ENCODE measurements at regions not wholly inside any gene's neighbourhood (a gene's known extent, or its start where the extent isn't known, plus 50 kb on each side); places are given as distances from the start of the nearest gene placed in this dataset.

DNA sequence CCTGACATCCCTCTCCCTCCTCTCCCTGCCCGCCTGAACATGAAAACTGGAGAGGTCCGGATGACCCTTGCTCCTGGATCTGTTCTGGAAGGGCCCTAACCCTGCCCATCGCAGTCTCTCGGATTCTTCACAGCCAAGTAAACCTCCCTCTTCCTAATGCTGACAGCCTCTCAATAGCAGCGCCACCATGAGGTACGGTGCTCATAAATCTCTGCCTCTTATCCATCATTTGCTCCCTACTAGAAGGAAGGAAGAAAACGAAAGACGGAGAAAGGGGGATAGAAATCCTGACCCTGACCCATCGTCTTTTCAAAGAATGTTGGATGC lies 257.9 kb downstream of the BCL11A start:
- Histone ChIP-seq H3K27me3 (replicated peaks; ENCODE audit: insufficient read depth, low read length) (no peaks in the 10 kb centered on the region), H3K4me2 (ENCODE audit: low read depth, low read length) (no peak overlapping the region), H3K36me3 (replicated peaks; ENCODE audit: insufficient read depth, low read length) (no peaks in the 10 kb centered on the region), H3K4me3 (ENCODE audit: low read length) (no peak overlapping the region), H3F3A (ENCODE audit: insufficient read depth, low read length) (no peaks in the 10 kb centered on the region), H3K9ac (ENCODE audit: low read length) (no peak overlapping the region), H3K9me3 (replicated peaks; ENCODE audit: insufficient read depth, low read length) (no peaks in the 10 kb centered on the region), H3K79me2 (ENCODE audit: low read length) (no peaks in the 10 kb centered on the region), H3K4me1 (ENCODE audit: low read length) (no peaks in the 10 kb centered on the region), H2AFZ (ENCODE audit: low read length) (no peak overlapping the region), H4K20me1 (ENCODE audit: insufficient read depth, low read length) (no peaks in the 10 kb centered on the region), H3K9me2 (replicated peaks; ENCODE audit: insufficient read depth, low read length) (no peaks in the 10 kb centered on the region), H3K27ac (ENCODE audit: low read length) (no peak overlapping the region)
- TF ChIP-seq CTCF (IDR thresholded peaks at IDR 0.05; ENCODE audit: low read length) (no peak), EZH2phosphoT487 (IDR thresholded peaks at IDR 0.05; ENCODE audit: low read length) (no peak), EZH2 (optimal IDR thresholded peaks at IDR 0.05; ENCODE audit: low read depth, low read length) (no peak)
- DNase-seq = no peak

GRCh38 chr2:60294901-60295635 lies 258.4 kb downstream of the BCL11A start:
- no peaks in the 10 kb centered on the region for H3K27me3 ChIP-seq (replicated peaks; ENCODE audit: insufficient read depth, low read length)
- no peaks in the 10 kb centered on the region for H3F3A ChIP-seq (ENCODE audit: insufficient read depth, low read length)
- no peak for DNase-seq
- H2AFZ ChIP-seq (ENCODE audit: low read length) = no peak overlapping the region
- H3K4me2 ChIP-seq (ENCODE audit: low read depth, low read length) = no peak overlapping the region
- no peaks in the 10 kb centered on the region for H3K9me2 ChIP-seq (replicated peaks; ENCODE audit: insufficient read depth, low read length)
- H3K36me3 ChIP-seq (replicated peaks; ENCODE audit: insufficient read depth, low read length) = no peaks in the 10 kb centered on the region
- no peaks in the 10 kb centered on the region for H3K9me3 ChIP-seq (replicated peaks; ENCODE audit: insufficient read depth, low read length)
- H3K4me3 ChIP-seq (ENCODE audit: low read length) = no peak overlapping the region
- TF ChIP-seq EZH2 (optimal IDR thresholded peaks at IDR 0.05; ENCODE audit: low read depth, low read length) = no peak
- TF ChIP-seq CTCF (IDR thresholded peaks at IDR 0.05; ENCODE audit: low read length) = no peak
- no peak for TF ChIP-seq EZH2phosphoT487 (IDR thresholded peaks at IDR 0.05; ENCODE audit: low read length)
- no peaks in the 10 kb centered on the region for H4K20me1 ChIP-seq (ENCODE audit: insufficient read depth, low read length)
- H3K79me2 ChIP-seq (ENCODE audit: low read length) = no peaks in the 10 kb centered on the region
- H3K4me1 ChIP-seq (ENCODE audit: low read length) = no peaks in the 10 kb centered on the region
- H3K9ac ChIP-seq (ENCODE audit: low read length) = no peak overlapping the region
- no peak overlapping the region for H3K27ac ChIP-seq (ENCODE audit: low read length)

DNA sequence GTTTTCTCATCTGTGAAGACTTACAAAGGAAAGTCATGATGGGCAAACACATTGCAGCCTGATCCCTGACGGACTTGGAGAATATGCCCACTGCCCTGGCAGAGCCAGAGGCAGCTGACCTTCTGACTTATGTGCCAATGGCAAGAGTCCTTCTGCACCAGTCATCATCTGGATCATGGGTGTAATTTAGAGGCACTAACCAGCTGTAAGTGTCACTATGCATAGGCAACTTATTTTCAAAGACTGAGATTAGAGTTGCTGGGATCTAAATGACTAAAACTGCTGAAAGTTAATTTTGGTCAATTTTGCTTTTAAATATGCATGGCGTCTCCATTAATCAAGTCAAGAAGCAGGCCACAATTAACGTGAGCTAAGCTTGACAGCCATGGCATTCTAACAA lies 261.2 kb downstream of the BCL11A start:
- no peak for TF ChIP-seq CTCF (IDR thresholded peaks at IDR 0.05; ENCODE audit: low read length)
- TF ChIP-seq EZH2phosphoT487 (IDR thresholded peaks at IDR 0.05; ENCODE audit: low read length) = no peak
- no peak for TF ChIP-seq EZH2 (optimal IDR thresholded peaks at IDR 0.05; ENCODE audit: low read depth, low read length)
- Histone ChIP-seq H3K9me3 (replicated peaks; ENCODE audit: insufficient read depth, low read length) (no peaks in the 10 kb centered on the region), H3K4me1 (ENCODE audit: low read length) (no peaks in the 10 kb centered on the region), H3K9ac (ENCODE audit: low read length) (no peak overlapping the region), H3K4me3 (ENCODE audit: low read length) (no peak overlapping the region), H3K9me2 (replicated peaks; ENCODE audit: insufficient read depth, low read length) (no peaks in the 10 kb centered on the region), H3K36me3 (replicated peaks; ENCODE audit: insufficient read depth, low read length) (no peaks in the 10 kb centered on the region), H3K27ac (ENCODE audit: low read length) (no peak overlapping the region), H2AFZ (ENCODE audit: low read length) (no peak overlapping the region), H3K4me2 (ENCODE audit: low read depth, low read length) (no peak overlapping the region), H4K20me1 (ENCODE audit: insufficient read depth, low read length) (no peaks in the 10 kb centered on the region), H3K27me3 (replicated peaks; ENCODE audit: insufficient read depth, low read length) (no peaks in the 10 kb centered on the region), H3F3A (ENCODE audit: insufficient read depth, low read length) (no peaks in the 10 kb centered on the region), H3K79me2 (ENCODE audit: low read length) (no peaks in the 10 kb centered on the region)
- DNase-seq = no peak

All from MM.1S (cell line).